ENCODE measurements at regions not wholly inside any gene's neighbourhood (a gene's known extent, or its start where the extent isn't known, plus 50 kb on each side); places are given as distances from the start of the nearest gene placed in this dataset.

GRCh38 chr10:8289186-8289924 is 234.9 kb downstream of the GATA3 start:
- Histone ChIP-seq H3K27ac (no peak overlapping the region), H3K27me3 (no peaks in the 10 kb centered on the region), H3K4me1 (no peaks in the 10 kb centered on the region), H3K4me3 (no peak overlapping the region), H3K9me3 (no peaks in the 10 kb centered on the region), H3K36me3 (no peaks in the 10 kb centered on the region)
- TF ChIP-seq CTCF (IDR thresholded peaks at IDR 0.05), result no peak
- no peak for DNase-seq (ENCODE audit: low spot score)

GRCh38 chr10:8294779-8295178 is 240.3 kb downstream of the GATA3 start:
- DNase-seq (ENCODE audit: low spot score), result no peak
- no peaks in the 10 kb centered on the region for H3K9me3 ChIP-seq

GRCh38 chr10:8295311-8295710 is 240.8 kb downstream of the GATA3 start:
- TF ChIP-seq CTCF (IDR thresholded peaks at IDR 0.05), result no peak
- no peaks in the 10 kb centered on the region for H3K36me3 ChIP-seq
- H3K27ac ChIP-seq, result no peak overlapping the region
- H3K9me3 ChIP-seq, result no peaks in the 10 kb centered on the region
- no peak for DNase-seq (ENCODE audit: low spot score)
- no peaks in the 10 kb centered on the region for H3K27me3 ChIP-seq
- H3K4me1 ChIP-seq, result no peaks in the 10 kb centered on the region
- H3K4me3 ChIP-seq, result no peak overlapping the region

More at GRCh38 chr10:8294779-8295178, 240.3 kb downstream of the GATA3 start:
- Histone ChIP-seq H3K4me3 (no peak overlapping the region), H3K27me3 (no peaks in the 10 kb centered on the region), H3K4me1 (no peaks in the 10 kb centered on the region), H3K27ac (no peak overlapping the region), H3K36me3 (no peaks in the 10 kb centered on the region)
- TF ChIP-seq CTCF (IDR thresholded peaks at IDR 0.05), result no peak

- Histone ChIP-seq H3K27ac (no peak overlapping the region), H3K4me3 (no peak overlapping the region), H3K4me1 (no peaks in the 10 kb centered on the region), H3K36me3 (no peaks in the 10 kb centered on the region), H3K27me3 (no peaks in the 10 kb centered on the region), H3K9me3 (no peaks in the 10 kb centered on the region)
- no peak for DNase-seq (ENCODE audit: low spot score)
- no peak for TF ChIP-seq CTCF (IDR thresholded peaks at IDR 0.05)
These were observed 241.7 kb downstream of the GATA3 start for GRCh38 chr10:8296090-8296733.

- H3K27ac ChIP-seq, result no peak overlapping the region
- TF ChIP-seq CTCF (IDR thresholded peaks at IDR 0.05), result no peak
- H3K4me1 ChIP-seq, result no peaks in the 10 kb centered on the region
- no peaks in the 10 kb centered on the region for H3K27me3 ChIP-seq
- DNase-seq (ENCODE audit: low spot score), result no peak
- H3K4me3 ChIP-seq, result no peak overlapping the region
- no peaks in the 10 kb centered on the region for H3K36me3 ChIP-seq
- no peaks in the 10 kb centered on the region for H3K9me3 ChIP-seq
These were observed 242.2 kb downstream of the GATA3 start for GRCh38 chr10:8296734-8297101.

All from right atrium auricular region (tissue), 2 donors.